ENCODE measurements at regions not wholly inside any gene's neighbourhood (a gene's known extent, or its start where the extent isn't known, plus 50 kb on each side); places are given as distances from the start of the nearest gene placed in this dataset.

GRCh38 chr5:66364186-66364585 is 220.1 kb downstream of the SREK1 start:
- H2BK12ac ChIP-seq (ENCODE audit: low read length) = no peak overlapping the region
- H3K9me3 ChIP-seq (replicated peaks in 1 of 2; ENCODE audit: control insufficient read depth in 2 of 2, insufficient read depth in 1 of 2, low read depth in 1 of 2, low read length in 2 of 2) = no peaks in the 10 kb centered on the region
- H3K36me3 ChIP-seq (replicated peaks in 1 of 2; ENCODE audit: control insufficient read depth in 2 of 2, insufficient read depth in 2 of 2, low read length in 2 of 2) = no peaks in the 10 kb centered on the region
- peaks cover 0 to 4% of the 10 kb centered on the region in 2 donors for H3K4me1 ChIP-seq (ENCODE audit: control insufficient read depth in 2 of 2, insufficient read depth in 1 of 2, low read depth in 1 of 2, low read length in 2 of 2)
- no peak overlapping the region for H4K91ac ChIP-seq (ENCODE audit: low read depth, low read length, poor library complexity)
- no peaks in the 10 kb centered on the region for H3K79me1 ChIP-seq (ENCODE audit: low read depth, low read length)
- no peak overlapping the region for H3K9ac ChIP-seq (ENCODE audit: low read depth, low read length, poor library complexity)
- H3K18ac ChIP-seq (ENCODE audit: low read length) = no peak overlapping the region
- H3K23ac ChIP-seq (ENCODE audit: low read depth, low read length, poor library complexity) = no peak overlapping the region
- no peak overlapping the region for H2AK5ac ChIP-seq (ENCODE audit: low read depth, low read length)
- no peak overlapping the region for H2AFZ ChIP-seq (ENCODE audit: low read length)
- WGBS, 2 donors (ENCODE audit: extremely low coverage in 2 of 2, insufficient read length in 2 of 2, insufficient replicate concordance in 1 of 2) = no CpG with 5 or more reads among the region's 2 CpGs
- H3K4me3 ChIP-seq (ENCODE audit: low read length in 2 of 2) = no peak overlapping the region
- no peak overlapping the region for H2BK15ac ChIP-seq (ENCODE audit: low read length)
- no peak overlapping the region for H4K8ac ChIP-seq (ENCODE audit: low read depth, low read length)
- no peak overlapping the region for H3K4me2 ChIP-seq (ENCODE audit: insufficient read depth, low read length, poor library complexity, severe bottlenecking)
- no peak overlapping the region for H2BK5ac ChIP-seq (ENCODE audit: low read length)
- no peak overlapping the region for H3K27ac ChIP-seq (replicated peaks; ENCODE audit: low read length)
- no peak overlapping the region for H2BK120ac ChIP-seq (ENCODE audit: low read depth, low read length)
- no peak for DNase-seq (ENCODE audit: low spot score)
- H3K4ac ChIP-seq (ENCODE audit: low read length) = no peak overlapping the region
- H3K14ac ChIP-seq (ENCODE audit: low read length) = no peak overlapping the region
- H3K27me3 ChIP-seq (ENCODE audit: control insufficient read depth in 3 of 3, insufficient read depth in 3 of 3, low read depth in 1 of 3, low read length in 3 of 3) = no peaks in the 10 kb centered on the region

- no peak overlapping the region for H3K18ac ChIP-seq (ENCODE audit: low read length)
- H3K9ac ChIP-seq (ENCODE audit: low read depth, low read length, poor library complexity) = no peak overlapping the region
- H3K9me3 ChIP-seq (replicated peaks in 1 of 2; ENCODE audit: control insufficient read depth in 2 of 2, insufficient read depth in 1 of 2, low read depth in 1 of 2, low read length in 2 of 2) = no peaks in the 10 kb centered on the region
- no peak overlapping the region for H3K27ac ChIP-seq (replicated peaks; ENCODE audit: low read length)
- no peaks in the 10 kb centered on the region for H3K79me1 ChIP-seq (ENCODE audit: low read depth, low read length)
- no peak overlapping the region for H4K91ac ChIP-seq (ENCODE audit: low read depth, low read length, poor library complexity)
- no peak for DNase-seq (ENCODE audit: low spot score)
- peaks cover 0 to 4% of the 10 kb centered on the region in 2 donors for H3K4me1 ChIP-seq (ENCODE audit: control insufficient read depth in 2 of 2, insufficient read depth in 1 of 2, low read depth in 1 of 2, low read length in 2 of 2)
- H3K36me3 ChIP-seq (replicated peaks in 1 of 2; ENCODE audit: control insufficient read depth in 2 of 2, insufficient read depth in 2 of 2, low read length in 2 of 2) = no peaks in the 10 kb centered on the region
- H2BK5ac ChIP-seq (ENCODE audit: low read length) = no peak overlapping the region
- no peak overlapping the region for H2BK15ac ChIP-seq (ENCODE audit: low read length)
- no peak overlapping the region for H2BK120ac ChIP-seq (ENCODE audit: low read depth, low read length)
- H2BK12ac ChIP-seq (ENCODE audit: low read length) = no peak overlapping the region
- no peaks in the 10 kb centered on the region for H3K27me3 ChIP-seq (ENCODE audit: control insufficient read depth in 3 of 3, insufficient read depth in 3 of 3, low read depth in 1 of 3, low read length in 3 of 3)
- H3K4ac ChIP-seq (ENCODE audit: low read length) = no peak overlapping the region
- no peak overlapping the region for H4K8ac ChIP-seq (ENCODE audit: low read depth, low read length)
- no peak overlapping the region for H3K4me3 ChIP-seq (ENCODE audit: low read length in 2 of 2)
- no peak overlapping the region for H3K23ac ChIP-seq (ENCODE audit: low read depth, low read length, poor library complexity)
- no peak overlapping the region for H3K14ac ChIP-seq (ENCODE audit: low read length)
- H2AK5ac ChIP-seq (ENCODE audit: low read depth, low read length) = no peak overlapping the region
- no peak overlapping the region for H2AFZ ChIP-seq (ENCODE audit: low read length)
- no CpG with 5 or more reads among the region's 4 CpGs for WGBS, 2 donors (ENCODE audit: extremely low coverage in 2 of 2, insufficient read length in 2 of 2, insufficient replicate concordance in 1 of 2)
- H3K4me2 ChIP-seq (ENCODE audit: insufficient read depth, low read length, poor library complexity, severe bottlenecking) = no peak overlapping the region
These were observed 221.9 kb downstream of the SREK1 start for GRCh38 chr5:66365981-66366380.

- Histone ChIP-seq H2BK15ac (ENCODE audit: low read length) (no peak overlapping the region), H3K23ac (ENCODE audit: low read depth, low read length, poor library complexity) (no peak overlapping the region), H3K9me3 (replicated peaks in 1 of 2; ENCODE audit: control insufficient read depth in 2 of 2, insufficient read depth in 1 of 2, low read depth in 1 of 2, low read length in 2 of 2) (no peaks in the 10 kb centered on the region), H4K8ac (ENCODE audit: low read depth, low read length) (no peak overlapping the region), H3K36me3 (replicated peaks in 1 of 2; ENCODE audit: control insufficient read depth in 2 of 2, insufficient read depth in 2 of 2, low read length in 2 of 2) (no peaks in the 10 kb centered on the region), H3K79me1 (ENCODE audit: low read depth, low read length) (no peaks in the 10 kb centered on the region), H3K4ac (ENCODE audit: low read length) (no peak overlapping the region), H3K18ac (ENCODE audit: low read length) (no peak overlapping the region), H3K4me3 (ENCODE audit: low read length in 2 of 2) (no peak overlapping the region), H3K14ac (ENCODE audit: low read length) (no peak overlapping the region), H3K27ac (replicated peaks; ENCODE audit: low read length) (no peak overlapping the region), H3K27me3 (ENCODE audit: control insufficient read depth in 3 of 3, insufficient read depth in 3 of 3, low read depth in 1 of 3, low read length in 3 of 3) (no peaks in the 10 kb centered on the region), H3K9ac (ENCODE audit: low read depth, low read length, poor library complexity) (no peak overlapping the region), H2AK5ac (ENCODE audit: low read depth, low read length) (no peak overlapping the region), H2BK120ac (ENCODE audit: low read depth, low read length) (no peak overlapping the region), H2BK5ac (ENCODE audit: low read length) (no peak overlapping the region), H3K4me1 (ENCODE audit: control insufficient read depth in 2 of 2, insufficient read depth in 1 of 2, low read depth in 1 of 2, low read length in 2 of 2) (peaks cover 0 to 3% of the 10 kb centered on the region in 2 donors), H2BK12ac (ENCODE audit: low read length) (no peak overlapping the region), H2AFZ (ENCODE audit: low read length) (no peak overlapping the region), H3K4me2 (ENCODE audit: insufficient read depth, low read length, poor library complexity, severe bottlenecking) (no peak overlapping the region), H4K91ac (ENCODE audit: low read depth, low read length, poor library complexity) (no peak overlapping the region)
- WGBS, 2 donors (ENCODE audit: extremely low coverage in 2 of 2, insufficient read length in 2 of 2, insufficient replicate concordance in 1 of 2) = no CpG with 5 or more reads among the region's 6 CpGs
- no peak for DNase-seq (ENCODE audit: low spot score)
These were observed 223.9 kb downstream of the SREK1 start for GRCh38 chr5:66367814-66368541.

DNA sequence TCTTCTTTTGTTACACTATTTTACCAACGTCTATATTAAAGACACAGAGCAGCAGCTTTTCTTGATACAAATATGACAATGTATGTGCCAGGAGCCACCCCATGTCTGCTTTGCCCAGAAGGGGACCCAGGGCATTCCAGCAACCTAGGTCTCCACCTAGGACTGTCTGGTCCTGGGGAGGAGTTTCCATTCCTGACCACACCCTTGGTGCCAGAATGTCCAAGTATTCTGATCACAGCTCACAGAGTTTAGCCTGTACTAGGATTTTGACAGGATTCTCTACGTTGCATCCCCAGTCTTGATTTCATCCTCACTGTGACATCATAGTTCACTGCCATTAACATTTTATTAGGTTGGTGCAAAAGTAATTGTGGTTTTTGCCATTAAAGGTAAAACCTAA is 224.7 kb downstream of the SREK1 start:
- no peaks in the 10 kb centered on the region for H3K36me3 ChIP-seq (replicated peaks in 1 of 2; ENCODE audit: control insufficient read depth in 2 of 2, insufficient read depth in 2 of 2, low read length in 2 of 2)
- H2AFZ ChIP-seq (ENCODE audit: low read length) = no peak overlapping the region
- no peaks in the 10 kb centered on the region for H3K27me3 ChIP-seq (ENCODE audit: control insufficient read depth in 3 of 3, insufficient read depth in 3 of 3, low read depth in 1 of 3, low read length in 3 of 3)
- H3K4ac ChIP-seq (ENCODE audit: low read length) = no peak overlapping the region
- no peak overlapping the region for H3K4me3 ChIP-seq (ENCODE audit: low read length in 2 of 2)
- H2BK12ac ChIP-seq (ENCODE audit: low read length) = no peak overlapping the region
- no peak overlapping the region for H2AK5ac ChIP-seq (ENCODE audit: low read depth, low read length)
- H3K4me2 ChIP-seq (ENCODE audit: insufficient read depth, low read length, poor library complexity, severe bottlenecking) = no peak overlapping the region
- H3K14ac ChIP-seq (ENCODE audit: low read length) = no peak overlapping the region
- H3K79me1 ChIP-seq (ENCODE audit: low read depth, low read length) = no peaks in the 10 kb centered on the region
- H4K8ac ChIP-seq (ENCODE audit: low read depth, low read length) = no peak overlapping the region
- H2BK15ac ChIP-seq (ENCODE audit: low read length) = no peak overlapping the region
- no CpG with 5 or more reads among the region's 2 CpGs for WGBS, 2 donors (ENCODE audit: extremely low coverage in 2 of 2, insufficient read length in 2 of 2, insufficient replicate concordance in 1 of 2)
- H3K4me1 ChIP-seq (ENCODE audit: control insufficient read depth in 2 of 2, insufficient read depth in 1 of 2, low read depth in 1 of 2, low read length in 2 of 2) = peaks cover 0 to 3% of the 10 kb centered on the region in 2 donors
- no peak overlapping the region for H3K9ac ChIP-seq (ENCODE audit: low read depth, low read length, poor library complexity)
- H3K18ac ChIP-seq (ENCODE audit: low read length) = no peak overlapping the region
- H2BK120ac ChIP-seq (ENCODE audit: low read depth, low read length) = no peak overlapping the region
- no peaks in the 10 kb centered on the region for H3K9me3 ChIP-seq (replicated peaks in 1 of 2; ENCODE audit: control insufficient read depth in 2 of 2, insufficient read depth in 1 of 2, low read depth in 1 of 2, low read length in 2 of 2)
- H3K23ac ChIP-seq (ENCODE audit: low read depth, low read length, poor library complexity) = no peak overlapping the region
- no peak for DNase-seq (ENCODE audit: low spot score)
- H3K27ac ChIP-seq (replicated peaks; ENCODE audit: low read length) = no peak overlapping the region
- H4K91ac ChIP-seq (ENCODE audit: low read depth, low read length, poor library complexity) = no peak overlapping the region
- no peak overlapping the region for H2BK5ac ChIP-seq (ENCODE audit: low read length)

Measured in neuronal stem cell (in vitro differentiated cells).